NCI-H2227 (cell line): ENCODE measurements at regions not wholly inside any gene's neighbourhood (a gene's known extent, or its start where the extent isn't known, plus 50 kb on each side); places are given as distances from the start of the nearest gene placed in this dataset.

Experiments
- DNase-seq: peaks from one replicate; lab custom pipeline; 2025; ENCODE audit not compliant: unreplicated experiment; lab: John Stamatoyannopoulos, UW

DNA sequence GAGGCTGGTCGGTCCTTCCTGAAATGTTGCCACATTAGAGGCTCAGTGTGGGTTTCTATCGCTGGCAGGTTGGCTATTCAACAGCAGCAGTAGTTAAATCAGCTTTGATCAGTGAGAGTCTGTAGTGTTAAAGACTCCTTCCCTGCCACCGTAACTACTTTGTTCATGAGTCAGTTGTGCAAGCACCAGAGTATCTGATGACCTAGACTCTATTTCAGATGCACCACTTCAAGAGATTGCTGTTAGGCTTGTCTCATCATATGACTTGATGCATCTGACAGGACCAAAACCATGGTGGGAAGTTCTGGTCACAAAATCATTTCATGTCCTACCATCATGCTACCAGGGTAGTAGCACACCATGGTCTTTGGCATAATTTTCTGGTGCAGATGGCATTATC lies 482.7 kb upstream of the MPDZ start:
- DNase-seq: no peak

DNA sequence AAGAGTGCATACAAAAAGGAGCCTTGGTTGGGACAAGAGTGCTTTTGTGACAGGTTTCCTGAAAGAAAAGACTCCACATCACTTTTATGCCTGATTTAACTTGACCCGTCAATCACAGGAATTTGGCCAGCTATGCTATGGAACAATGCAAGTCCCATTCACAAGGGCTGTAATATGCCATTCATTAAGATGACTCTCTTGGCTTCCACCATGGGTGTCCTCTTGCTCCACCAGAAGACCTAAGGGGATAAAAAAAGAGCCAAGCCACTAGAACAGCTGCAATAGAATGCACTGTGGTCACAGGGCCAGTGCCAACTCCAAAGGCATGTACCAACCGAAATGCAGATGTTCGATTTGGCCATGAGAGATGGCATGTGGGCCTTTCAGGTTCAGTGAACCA lies 480.1 kb upstream of the MPDZ start:
- DNase-seq: no peak

DNA sequence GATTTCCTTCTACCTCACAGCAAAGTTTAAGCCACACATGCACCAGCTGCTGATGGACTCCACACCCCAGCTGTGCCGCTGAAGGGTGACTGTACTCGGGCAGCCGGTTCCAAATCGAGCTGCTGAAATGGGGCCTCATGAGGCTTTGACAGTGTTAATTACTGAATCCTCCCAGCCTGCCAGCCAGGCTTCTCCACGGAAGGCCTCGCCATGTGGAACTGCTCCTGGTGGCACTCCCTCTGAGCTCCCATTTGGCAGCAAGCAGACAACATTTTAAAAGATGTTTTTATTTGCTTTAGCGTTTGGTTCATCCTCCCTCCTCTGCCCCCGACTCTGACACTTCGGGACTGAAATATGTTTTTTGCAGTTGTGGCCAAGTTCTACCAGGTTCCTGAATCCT lies 479.4 kb upstream of the MPDZ start:
- no peak for DNase-seq

DNA sequence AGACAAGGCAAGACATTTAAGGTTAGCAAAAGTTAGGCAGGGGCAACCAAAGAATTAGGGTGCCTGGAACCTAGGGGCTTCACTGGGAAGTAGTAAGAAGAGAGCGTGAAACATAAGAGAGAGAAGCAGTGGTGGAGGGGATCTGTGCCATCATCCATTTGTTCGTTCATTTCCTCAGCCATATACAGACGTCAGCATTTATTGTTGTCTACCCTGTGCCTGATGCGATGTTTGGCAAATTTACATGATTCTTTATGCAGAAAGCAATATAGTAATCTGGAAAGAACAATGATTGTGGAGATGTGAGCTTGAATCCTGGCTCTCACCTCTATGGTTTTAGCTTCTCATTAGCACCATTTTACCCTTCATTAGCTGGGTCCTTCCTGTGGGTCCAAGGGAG lies 477.5 kb upstream of the MPDZ start:
- no peak for DNase-seq

DNA sequence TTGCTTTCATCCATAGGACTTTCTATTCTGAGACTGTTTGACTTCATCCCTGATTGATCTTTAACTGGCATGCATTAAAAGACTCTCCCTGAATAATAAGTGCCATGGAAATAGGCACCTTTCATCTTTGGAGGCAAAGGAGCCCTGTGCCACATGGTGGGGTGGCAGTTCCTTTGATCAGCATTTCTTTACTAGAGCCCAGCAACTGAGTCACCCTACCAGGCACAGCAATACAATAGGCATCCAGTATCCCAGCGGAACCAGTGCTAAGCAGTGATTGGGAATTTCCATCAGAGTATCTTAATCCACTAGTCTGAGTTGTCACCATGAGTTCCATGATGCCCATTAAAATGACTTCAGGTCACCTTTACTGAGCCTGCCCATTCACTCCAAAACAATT lies 476.1 kb upstream of the MPDZ start:
- no peak for DNase-seq

DNA sequence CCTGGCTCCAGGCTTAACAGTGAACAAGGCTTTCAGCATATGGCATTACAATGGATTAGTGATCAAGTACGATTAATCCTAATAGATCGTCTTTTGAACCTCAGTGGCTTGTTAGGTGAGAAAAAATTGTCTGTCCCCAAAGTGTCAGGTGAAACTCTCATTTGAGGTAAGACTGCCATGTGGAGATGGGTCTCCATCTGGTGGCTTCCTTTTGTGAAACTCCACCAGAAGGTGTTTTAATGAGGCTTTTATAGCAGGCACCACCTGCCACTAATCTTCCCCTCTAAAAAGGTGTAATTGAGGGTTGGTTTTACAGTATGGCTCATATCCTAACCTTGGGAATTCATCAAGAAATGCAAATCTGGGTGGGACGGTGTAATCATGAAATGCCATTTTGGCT lies 471.1 kb upstream of the MPDZ start:
- no peak for DNase-seq

DNA sequence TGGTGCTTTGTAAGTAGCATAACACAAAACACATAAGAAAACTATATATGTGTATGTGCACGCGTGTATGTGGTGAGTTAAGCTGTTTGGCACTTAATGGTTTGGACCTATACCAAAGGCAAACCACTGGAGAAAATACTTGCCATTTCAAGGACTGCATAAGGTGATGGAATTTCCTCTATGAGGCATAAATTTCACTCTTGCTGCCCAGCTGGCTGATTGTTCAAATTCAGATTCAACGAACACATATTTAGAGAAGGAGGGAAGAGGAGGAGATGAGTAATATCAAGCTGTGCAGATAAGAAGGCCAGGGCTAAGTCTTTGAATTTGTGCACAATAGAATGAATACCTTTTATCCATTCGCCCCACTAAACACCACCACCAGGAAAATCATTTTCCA lies 470.6 kb upstream of the MPDZ start:
- DNase-seq: peak; percentile 67

DNA sequence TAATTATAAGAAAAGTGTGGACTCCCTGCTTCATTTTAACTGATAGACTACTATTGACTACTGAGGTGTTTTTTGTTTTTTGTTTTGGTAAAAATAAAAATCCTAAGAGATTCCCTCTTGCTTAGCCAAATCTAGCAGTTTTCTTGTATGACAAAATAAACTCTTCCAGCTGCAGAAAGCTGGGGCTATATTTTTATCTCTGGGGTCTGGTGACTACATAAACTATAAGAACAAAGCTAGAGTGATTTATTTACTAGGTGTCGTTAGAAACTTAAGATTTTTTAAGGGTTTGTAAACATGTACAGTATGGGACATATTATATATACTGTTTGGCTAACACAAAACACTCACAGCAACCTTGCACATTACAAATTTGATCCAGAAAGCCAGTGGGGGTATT lies 467.4 kb upstream of the MPDZ start:
- DNase-seq: no peak

DNA sequence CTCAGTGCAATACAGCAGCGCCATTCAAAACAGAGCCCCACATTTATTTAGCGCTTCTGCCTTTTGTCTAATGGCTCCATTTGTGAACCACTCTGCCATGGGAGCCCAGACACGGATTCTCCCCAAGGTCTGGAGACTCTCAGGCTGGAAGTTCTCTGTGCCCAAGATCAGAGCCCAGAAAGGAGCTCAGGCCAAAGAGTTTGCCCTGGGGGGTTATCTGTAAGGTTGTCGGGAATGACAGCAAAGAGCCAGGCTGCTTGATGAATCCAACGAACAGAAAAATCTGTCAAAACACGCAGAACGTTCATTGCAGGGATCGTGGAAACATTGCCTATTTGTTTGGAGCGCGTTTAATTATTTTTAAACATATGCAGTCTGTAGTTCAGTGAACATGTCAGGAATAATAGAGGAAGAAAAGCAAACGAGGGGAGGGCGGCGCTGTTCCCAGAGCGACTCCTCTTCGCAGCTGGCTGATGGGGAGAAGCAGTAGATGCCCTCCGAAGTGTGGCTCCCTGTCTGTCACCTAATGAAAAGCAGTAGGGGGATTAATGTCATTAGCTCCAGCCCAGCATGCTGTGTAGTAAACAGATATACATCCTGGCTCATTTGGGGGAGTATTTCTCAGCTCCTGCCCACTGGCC lies 464.9 kb upstream of the MPDZ start:
- peak; percentile 38 for DNase-seq

DNA sequence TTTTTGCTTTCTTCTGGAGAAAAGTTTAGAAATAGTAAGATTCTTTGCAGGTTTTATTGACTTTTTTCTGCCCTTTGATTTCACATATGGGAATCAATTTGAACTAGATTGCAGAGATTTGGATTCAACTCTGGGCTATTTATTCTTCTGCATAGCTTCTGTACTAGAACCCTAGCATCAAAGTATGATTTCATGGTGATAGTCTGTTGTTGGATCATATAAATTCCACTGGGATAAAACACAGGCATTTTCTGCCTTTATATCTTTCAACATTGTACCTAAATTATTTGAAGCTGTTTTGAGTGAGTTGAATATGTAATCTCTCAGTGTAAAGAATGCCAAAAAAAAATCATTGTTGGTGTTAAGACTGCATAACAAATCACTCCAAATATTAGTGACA lies 458.4 kb upstream of the MPDZ start:
- no peak for DNase-seq

DNA sequence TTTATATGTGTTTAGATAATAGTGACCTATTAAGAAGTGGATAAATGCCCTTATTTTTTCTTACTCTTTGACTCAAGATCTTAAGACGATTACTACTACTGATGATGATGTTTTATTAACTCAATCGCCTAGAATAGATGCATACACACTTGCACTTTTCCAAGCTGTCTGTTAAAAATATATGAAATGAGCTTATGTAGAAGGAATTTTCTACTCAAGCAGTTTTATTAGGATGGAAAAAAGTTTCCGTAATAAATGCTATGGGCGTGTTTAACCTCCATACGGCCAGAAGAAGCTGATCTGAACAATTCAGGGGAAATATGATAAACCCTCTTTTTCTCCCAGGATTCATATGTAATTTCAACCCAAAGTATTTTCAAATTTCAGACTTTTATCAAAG lies 455.7 kb upstream of the MPDZ start:
- no peak for DNase-seq

DNA sequence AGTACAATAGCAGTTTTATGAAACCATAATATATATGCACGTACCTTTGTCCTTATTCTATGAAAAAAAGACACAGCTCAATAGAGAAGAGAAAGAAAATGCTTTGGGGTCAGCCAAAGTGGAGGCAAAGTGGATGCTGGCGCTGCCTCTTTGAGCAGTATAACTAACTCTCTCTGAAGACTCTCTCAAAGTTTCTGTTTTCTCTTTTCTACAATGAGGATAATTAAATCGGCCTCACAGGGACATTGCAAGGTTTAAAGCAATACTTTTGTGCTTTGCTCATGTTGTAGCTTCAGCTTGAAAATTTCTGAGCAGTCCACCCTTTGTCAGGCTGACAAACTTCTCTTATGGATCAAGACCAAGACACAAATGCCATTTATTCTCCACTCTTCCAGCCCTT lies 455.1 kb upstream of the MPDZ start:
- DNase-seq: no peak

DNA sequence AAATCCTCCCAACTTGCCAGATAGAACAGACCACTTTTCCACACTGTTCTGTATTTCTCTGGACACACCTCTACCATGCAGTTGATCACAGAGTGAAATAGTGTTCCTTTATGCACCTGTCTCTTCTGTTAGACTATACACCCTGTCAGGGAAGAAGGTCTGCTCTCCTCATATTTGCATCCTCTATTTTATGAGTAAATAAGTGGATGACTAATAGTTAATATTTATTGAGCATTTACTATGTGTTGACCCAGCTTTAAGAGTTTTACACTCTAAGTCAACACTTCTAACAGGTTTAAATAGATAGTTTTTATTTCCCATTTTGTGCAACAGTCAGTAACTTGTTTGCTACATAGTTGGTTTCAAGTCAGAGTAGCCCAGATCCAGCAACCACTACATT lies 452.8 kb upstream of the MPDZ start:
- no peak for DNase-seq

DNA sequence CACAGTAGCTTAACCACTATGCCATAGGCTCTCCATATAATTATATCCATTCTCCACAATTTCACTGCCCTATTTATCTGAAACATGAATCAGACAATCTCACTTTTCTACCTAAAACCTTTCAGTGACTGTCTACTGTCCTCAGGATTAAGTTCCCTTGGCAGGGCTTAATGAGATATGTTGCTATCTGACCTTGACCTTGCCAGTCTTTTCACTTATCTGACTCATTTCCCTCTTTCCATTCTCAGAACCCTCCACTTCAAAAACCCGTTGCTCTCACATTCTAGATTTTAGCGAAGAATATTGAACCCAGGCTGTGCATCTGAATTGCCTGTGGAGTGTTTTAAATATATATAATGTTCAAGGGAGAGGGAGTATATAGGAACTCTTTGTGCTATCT lies 452.1 kb upstream of the MPDZ start:
- no peak for DNase-seq

DNA sequence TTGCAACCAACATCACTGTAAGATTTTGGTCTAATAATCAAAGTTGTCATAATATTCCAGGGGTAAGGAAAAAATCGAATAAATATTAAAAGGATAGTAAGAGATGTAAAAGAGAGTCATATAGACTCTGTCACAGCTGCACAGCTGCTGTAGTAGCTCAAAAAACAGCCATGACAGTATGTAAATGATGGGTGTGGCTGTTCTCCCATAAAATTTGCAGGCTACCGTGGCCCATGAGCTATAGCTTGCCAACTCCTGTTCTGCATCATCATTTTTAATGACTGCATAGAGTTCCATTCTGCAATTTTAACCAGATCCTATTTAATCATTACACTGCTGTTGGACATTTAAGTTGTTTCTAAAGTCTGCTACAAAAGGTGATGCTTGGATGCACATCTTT lies 450.5 kb upstream of the MPDZ start:
- no peak for DNase-seq

DNA sequence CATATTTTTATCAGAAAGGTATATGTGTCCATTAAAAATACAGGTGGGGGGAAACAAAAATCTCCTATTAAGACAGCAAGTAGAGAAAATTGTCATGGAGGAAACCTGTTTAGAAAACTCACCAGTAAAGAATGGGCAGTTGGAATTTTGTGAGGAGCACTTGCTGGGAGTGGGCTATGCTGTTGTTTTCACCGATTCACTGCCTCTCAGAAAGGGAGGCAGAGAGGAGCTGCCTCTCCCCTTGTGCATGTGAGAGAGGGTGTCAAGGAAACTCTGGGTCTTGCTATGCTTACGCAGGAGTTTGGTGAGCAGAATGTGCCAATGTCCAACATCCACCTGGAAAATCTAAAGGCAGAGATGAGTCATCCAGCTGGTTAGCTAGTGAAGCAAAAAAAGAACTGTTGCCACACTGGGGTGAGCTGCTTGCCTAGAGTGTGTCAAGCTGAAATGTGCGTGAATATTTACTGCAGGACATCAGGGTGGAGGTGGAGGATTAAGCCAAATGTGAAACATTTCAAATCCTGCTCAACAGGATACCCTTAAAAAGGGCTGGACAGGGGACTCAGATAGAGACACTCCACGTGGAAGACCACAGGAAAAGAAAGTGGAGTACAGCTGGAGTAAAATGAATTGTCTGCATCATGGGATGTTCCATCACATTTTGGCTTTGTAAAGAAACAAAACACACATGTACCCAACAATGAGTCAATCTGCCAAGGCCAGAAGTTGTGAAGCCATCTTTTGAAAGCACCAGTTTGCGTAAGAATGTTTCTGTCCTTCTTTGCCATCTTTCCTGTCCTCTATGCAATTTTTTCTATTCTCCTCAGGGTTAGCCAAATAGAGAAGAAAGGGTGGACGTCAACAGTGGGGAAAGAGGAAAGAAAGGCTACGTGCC lies 449.7 kb upstream of the MPDZ start:
- no peak for DNase-seq

DNA sequence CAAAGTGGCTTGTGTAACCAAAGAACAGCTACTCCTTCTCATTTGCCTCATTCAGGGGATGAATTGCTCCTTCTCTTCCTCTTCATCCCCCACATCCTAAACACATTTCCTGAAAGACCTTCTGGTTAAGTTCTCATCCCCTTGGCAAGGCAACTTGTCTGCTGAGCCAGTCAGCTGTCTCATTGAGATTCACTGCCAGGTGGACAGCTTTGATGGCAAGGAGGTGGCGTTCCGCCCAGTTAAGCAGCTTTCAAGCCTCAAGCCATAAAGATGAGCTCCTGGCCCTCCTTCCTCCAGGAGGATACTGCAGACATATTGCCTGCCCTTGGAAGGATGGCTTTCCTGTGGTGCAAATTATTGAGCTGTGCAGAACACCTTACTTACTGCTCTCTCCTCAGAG lies 448.6 kb upstream of the MPDZ start:
- DNase-seq: peak; percentile 53

DNA sequence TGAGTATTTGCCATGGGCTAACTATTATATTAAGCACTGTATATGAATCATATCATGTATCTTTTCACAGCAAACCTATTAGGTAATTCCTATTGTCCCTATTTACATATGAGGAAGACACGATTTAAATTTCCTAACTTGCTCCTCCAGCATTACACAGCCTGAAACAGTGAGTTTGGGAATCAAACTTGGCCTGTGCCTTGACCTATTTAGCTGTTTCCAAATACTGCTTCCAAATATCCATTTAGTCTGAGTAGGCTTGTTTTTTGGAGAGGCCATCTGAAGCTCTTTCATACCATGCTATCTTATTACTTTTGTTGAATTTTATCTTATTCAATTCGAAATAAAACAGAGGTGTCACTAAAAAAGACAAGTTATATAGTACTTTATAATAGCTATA lies 447.3 kb upstream of the MPDZ start:
- no peak for DNase-seq

DNA sequence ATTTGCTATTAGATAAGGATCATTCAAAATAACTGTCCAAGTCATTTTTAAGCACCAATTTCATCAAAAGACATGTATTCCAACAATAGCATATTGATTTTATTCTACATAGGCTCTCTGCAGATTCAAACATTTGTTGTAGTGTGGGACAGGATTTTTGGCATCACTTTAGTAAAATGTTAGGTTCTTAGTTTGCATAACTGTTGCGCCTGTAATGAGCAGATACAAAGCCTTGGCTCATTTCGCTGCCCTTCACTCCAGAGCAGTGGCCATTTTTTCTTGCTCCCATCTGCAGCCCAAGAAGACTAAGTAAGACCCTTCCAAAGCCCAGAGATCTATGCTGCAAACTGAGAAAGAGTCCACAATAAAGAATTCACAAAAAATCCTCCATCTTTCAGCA lies 446.0 kb upstream of the MPDZ start:
- no peak for DNase-seq

DNA sequence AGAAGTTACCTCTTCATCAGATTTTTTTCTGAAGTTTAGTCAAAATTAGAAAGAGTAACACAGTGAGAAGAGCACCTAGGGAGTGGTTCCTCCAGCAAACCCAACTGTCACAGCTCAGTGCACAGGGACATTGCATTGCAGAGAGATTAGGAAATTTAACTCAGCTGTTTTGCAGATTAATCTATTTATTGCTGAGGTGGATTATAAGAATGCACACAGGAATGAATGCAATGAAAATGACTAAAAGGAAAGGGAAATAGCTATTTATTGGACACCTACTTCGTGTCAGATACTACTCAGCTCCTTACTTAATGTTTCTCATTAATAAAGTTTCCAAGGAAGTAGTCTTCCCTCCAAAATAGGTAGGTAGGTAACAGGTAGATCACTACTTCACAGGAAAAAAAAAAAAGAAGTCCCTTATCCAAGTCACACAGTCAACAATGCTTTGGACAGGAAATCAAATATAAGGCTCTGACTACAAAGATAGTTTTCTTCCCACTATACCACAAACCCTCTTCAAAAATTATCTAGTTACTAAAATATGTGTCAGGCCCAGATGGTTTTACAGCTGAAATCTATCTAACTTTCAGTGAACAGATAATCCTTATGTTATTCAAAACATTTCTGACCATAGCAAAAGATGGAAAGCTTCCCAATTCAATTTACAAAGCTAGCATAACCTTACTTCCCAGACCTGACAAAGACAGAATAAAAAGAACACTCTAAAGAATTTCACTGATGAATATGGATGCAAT lies 442.2 kb upstream of the MPDZ start:
- DNase-seq: no peak

DNA sequence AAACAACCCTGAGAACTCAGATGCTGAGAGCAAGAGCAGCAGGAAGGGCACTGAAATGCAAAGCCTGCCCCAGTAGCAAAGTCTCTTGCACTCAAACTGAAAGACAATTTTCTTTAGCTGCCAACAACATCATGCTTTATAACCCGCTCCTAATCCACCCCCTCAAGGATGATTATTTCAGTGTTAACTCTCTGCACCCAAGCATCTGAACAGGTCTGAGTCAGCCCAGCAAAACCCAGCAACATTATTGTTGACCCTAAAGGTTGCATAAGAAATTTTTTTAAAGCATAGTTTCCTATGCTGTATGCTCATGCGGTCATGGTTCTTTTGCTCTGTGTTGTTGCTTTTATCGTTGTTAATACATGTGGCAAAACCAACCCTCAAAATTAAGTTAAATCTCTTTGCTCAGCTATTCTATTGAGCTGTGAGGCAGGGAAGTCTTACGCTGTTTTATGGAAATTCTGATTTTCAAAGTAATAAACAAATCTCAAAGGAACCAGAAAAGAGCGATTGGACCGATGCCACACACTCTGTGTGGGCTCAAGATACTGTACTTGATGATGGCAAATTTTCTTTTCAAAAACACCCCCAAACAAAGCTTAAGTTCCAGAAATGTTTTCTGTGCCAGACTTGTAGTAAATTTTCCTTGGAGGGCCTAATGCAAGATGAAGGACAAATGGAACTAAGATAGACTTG lies 440.6 kb upstream of the MPDZ start:
- no peak for DNase-seq

DNA sequence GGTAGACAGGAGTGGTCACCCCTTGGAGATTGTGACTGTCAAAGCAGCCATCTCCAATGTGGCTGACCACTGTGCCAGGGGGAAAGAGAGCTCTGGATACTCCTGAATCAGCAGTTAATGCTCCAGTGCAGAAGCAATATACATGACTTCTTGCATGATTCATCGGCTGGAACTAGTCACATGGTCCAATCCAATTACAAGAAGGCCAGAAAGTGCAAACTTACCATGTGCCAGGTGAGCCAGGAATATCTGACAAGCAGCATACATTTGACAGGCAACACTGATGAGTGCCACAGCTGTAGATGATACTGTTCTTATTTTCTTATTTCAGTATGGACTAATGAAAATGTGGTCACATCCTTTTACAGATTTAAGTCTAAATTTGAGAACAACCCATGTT lies 440.0 kb upstream of the MPDZ start:
- no peak for DNase-seq
